ENCODE measurements at regions not wholly inside any gene's neighbourhood (a gene's known extent, or its start where the extent isn't known, plus 50 kb on each side); places are given as distances from the start of the nearest gene placed in this dataset.
"Not testable (repeated sequence)": the region's sequence is repeated elsewhere in the genome, so short reads cannot be mapped to it uniquely, and the experiment has no call there.

DNA sequence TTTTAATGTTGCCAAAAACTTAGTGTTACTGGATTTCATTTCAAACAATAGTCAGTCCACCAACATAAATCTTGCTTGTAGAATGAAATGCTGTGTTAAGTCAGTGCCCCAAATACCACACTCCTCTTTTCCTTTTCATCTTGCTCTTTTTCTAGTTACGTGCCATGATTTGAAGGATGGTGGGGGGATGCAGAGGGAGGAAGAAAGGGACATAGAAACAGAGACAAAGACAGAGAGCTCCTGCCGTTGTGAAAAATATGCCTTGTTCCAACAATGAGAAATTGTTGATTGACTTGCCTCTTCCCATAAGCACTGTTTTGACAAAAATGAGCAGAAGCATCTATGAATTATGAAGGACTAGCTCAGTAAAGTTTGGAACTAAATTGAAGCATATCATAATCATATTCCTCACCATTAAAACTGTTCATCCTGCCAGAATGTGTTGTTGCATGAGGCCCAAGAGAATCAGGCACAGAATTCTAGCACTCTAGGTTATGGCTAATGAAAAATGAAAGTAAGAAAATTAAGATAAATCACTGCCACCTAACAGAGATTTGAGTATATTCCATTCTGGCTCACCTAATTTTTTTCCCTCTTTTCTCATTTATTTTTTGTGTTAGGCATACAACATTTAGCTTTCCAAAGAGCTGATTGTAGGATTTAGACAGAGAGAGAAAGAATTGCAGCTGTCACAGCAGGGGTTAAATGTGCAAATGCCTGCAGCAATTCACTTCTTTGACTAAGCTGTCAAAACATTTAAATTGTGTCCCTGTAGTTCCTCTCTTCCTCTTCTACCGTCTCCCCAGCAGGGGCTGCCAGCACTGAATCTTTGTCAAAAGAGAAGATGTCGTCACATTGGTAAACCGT lies 111.6 kb upstream of the PTPN13 start:
- DNase-seq: no peak

DNA sequence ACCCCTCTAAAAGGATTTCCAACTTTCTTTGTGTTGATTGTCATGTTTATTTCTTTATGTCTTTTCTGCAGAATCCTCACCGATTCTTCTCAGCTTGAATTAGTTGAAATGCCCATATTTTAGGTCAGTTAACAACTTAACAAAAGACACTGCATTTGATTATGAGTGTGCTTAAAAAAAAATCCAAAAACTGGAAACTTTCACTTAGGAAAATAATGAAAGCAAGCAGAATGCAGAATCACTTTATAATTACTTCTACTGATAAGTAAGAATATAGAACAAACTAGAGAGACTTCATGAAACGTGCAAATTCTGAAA lies 111.0 kb upstream of the PTPN13 start:
- DNase-seq: no peak

DNA sequence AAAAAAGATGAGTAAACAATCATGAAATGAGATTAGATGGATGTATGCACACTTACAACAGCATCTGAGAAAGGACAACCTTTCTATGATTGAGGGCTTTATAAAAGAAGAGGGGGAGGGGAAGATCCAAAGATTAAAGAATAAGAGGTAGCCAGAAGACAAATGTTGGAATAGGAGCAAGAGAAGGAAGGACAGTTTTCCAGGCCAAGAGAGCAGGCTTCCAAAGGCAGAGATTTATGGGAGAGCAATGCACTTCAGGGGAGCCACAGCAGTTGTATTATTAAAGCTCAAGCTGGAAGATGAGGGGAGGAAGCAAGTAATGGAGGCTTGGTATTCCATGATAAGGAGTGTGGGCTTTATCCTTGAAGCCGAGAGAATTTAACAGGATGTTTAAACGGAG lies 110.3 kb upstream of the PTPN13 start:
- no peak for DNase-seq

DNA sequence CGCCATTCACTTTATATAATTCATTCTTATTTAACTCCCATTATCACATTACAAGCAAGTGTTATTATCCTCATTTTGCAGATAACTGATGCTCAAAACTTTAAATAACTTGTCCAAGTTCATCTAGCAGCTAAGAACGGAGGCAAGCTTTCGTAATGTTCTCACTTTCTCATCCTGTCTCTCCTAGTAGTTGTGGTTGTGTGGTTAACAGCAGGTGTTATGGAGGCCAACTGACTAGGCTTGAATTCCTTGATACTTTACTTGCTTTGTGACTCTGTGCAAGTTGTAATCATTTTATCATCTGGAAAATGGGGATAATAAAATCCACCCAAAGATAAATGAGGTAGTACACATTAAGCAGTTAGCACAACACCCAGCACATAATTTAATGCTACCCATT lies 109.9 kb upstream of the PTPN13 start:
- no peak for DNase-seq

DNA sequence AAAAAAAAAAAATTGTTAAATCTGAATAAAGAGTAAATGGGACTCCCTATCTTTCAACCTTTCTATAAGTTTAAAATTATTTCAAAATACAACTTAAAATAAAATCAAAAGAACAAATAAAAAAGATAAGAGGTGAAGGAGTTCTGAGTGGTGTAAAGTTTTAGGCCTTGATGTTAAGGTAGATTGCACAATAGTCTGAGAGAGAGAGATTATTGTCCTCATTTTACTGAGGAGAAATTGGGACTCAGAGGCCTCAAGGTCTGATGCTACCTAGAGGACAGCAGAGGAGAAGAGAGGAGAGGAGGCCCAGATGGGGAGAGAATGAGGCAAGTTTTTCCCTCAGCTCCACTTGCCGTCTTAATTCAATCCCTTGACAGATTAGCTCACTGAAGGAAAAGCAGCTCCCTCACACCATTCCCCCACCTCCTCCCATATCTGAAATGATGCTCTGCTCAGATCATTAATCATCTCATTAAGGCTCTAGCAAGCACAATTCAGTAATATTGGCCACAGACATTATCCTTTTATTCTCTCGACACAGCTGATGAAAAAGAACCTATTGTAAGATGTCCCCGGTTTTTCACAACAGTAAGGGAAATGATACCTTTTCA lies 106.3 kb upstream of the PTPN13 start:
- no peak for DNase-seq

DNA sequence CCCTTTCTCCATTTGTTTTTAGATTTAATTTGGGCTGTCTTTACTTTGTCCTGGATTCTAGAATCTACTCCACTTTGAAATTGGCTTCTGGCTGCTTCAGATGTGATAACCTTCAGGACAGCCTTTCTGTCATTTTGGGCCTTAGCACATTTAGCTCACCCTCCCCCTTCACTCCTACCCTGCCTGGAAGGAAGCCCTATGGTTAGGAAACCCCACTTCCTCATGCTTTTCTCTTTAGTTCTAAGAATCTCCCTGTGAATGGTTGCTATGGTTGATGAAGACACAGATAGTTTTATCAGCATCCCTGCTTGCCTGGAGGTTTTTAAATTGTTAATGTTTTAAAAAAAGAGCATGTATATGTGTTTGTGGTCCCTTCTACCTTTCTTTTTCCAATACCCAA lies 100.7 kb upstream of the PTPN13 start:
- no peak for DNase-seq

DNA sequence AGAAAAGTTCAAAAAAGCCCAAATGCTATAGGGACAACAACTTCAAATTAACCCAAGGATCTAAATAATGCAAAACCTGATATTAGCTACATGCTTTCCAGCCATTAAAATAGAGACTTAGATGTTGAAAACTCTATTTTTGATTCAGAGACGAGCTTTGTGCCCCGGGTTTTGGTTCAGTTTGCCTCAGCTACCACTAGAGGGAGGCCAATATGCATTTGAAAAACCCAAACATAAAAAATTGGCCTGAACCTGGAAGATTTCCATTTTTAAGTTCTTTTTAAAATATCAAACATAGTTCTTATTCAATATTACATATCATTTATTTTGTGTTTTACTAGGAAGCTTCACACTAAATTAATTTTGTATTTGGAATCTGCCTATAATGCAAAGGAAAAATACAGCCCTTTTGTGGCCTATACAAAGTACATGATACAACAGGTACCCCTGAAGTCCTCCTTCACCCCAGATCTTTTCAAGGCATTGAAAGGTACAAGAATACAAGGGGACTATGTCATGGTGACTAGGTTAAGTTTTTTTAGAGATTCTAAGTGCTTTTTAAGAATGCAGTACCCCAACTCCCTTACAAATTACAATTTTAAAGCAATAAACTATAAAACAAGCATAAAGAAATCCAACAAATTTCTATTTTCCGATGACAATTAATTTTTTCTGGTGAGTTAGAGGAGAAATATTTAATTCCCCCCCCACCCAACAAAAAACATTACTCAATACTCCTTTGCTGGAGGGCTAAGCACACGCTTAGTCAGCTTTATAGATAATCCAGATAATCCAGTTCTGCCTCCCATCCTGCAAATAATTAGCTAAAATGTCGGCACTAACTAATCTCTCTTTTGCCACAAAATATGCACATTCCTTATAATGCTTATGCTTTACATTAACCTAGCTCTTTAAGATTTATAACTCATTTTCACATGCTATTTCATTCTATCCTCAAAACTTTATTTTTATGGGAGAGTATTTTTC lies 97.7 kb upstream of the PTPN13 start:
- peak; percentile 20 for DNase-seq

DNA sequence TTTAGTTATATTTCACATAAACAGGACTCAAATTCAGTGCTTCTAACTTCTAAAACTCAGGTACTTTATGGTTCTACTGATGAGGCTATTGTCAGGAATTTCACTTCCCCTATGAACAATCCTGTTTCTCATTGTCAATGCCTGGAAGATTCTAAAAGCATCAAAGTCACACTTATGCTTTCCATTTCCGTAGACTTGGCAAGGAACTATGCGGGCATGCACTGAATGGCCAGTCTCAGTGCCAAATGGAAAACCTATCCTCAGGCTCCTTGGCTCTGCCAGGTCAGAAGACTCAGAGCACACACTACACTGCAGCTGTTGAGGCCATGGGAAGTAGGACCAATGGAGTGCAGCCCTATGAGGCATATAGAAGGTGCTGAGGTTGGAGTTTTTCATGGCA lies 97.0 kb upstream of the PTPN13 start:
- DNase-seq: no peak

DNA sequence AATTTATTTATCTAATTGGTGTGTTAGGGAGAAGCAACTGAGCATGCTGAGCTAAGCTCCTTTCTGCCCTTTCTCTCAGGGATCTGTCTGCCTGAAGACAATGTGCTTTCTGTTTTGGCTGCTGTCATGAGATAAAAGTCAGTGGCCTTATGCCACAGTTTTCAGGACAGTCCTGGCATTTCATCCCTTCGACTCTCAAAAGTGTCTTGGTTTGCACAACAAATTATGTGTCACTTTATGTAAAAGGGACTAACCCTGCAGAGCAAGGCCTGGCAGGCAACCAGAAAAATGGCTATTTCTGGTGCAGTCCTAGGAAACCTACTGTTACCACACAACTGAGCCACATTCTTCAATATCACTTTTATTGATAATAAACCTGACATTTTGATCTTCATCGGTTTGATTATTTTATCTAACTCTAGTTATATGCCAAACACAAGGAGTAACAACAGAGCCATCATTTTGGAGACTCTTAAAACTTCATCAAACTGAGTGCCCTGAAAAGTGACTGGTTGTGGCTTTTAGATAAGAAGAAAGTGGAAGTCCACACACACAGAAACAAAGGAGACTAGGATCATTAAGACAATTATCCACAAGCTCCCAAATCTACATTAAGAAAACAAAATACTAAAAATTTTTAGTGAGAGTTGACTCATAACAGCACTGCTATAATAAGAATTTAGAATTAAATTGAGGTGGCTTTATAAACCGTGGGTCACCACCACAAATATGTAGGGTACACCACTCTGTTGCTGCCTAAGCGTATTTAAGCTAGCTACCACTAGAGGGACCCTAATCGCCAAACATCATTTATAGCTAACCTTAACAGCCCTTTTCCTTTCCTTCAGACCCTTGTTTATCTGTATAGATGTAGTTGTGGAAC lies 95.9 kb upstream of the PTPN13 start:
- no peak for DNase-seq

DNA sequence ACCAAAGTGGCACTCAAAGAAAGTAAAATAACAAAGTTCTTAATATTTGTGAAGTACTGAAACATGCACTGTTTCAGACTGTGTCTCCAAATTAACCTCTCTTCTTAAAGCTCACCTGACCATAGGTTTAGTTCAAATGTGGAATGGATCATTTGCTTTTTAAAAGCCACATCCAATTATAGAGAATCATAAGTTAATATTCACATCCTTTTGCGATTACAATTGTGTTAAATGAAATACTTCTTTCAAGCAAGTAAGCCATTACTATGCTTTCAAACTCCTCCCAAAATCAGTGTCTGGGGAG lies 95.3 kb upstream of the PTPN13 start:
- DNase-seq: no peak

DNA sequence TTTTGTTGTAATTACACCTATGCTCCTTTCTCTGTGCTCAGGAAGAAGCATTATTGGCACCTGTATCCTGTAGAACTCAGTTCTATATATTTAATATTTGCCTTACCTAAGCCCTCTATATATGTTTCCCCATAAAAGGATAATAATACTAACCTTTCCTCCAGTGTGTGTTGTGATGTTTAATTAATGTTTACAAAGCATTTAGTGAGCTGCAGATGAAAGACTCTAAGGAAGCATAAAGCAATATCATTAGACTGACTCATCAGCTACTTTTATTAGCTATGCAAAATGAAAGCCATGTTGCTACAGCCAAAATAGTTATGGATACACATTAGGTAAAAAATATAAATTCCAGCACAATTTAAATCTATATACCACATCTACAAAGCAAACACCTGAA lies 93.6 kb upstream of the PTPN13 start:
- DNase-seq: no peak

DNA sequence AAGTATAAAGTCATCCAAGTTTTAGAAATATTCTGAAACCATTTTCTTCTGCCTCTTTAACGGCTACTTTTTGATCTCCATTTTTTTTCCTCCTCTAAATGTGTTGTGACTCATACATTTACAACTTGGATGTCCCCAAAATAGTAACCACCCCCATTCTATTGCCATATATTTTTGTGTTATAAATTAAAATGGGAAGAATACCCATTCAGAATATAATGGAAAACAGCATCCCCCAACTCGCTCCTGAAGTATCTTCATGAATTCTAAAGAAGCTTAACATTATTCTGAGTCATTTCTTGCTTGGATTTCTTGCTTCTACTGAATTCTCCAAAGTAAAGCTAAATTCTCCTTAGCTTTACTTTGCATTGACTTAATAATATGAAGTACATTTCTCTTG lies 92.0 kb upstream of the PTPN13 start:
- DNase-seq: no peak

DNA sequence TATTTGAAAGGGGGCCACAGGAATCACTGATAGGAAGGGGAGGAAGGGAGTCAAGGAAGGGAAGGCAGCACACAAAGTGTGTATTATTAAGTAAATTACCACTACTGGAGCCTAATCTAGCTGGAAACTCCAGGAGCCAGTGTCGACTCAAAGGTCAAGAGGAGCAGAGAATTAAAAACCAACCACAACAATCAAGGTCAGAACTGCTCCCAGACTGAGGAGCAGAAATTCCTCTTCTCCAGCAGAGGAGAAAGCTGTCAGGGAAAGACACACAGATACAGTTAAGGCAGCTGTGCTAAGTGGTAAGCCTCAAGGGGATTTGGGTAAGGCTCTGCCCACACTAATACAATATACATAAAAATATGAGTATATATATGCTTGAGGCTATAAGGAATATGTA lies 87.5 kb upstream of the PTPN13 start:
- DNase-seq: no peak

DNA sequence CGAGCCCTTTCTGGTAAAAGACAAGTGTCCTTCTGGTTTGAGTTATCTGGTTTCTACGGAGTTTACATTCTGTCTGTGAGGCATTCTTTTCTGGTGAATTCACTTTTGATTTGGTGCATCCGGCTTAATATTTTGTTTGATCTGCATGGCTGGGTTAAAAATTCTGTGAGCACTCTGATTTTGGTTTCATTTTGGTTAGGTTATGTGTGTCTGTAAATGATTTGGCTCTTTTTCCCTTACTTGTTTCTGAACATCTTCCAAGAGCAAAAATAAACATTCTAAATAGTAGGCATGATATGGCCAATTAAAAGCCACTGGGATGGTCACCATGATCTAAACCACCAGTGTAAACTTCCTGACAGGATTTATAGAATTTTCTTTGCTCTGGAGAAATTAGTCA lies 85.7 kb upstream of the PTPN13 start:
- no peak for DNase-seq

DNA sequence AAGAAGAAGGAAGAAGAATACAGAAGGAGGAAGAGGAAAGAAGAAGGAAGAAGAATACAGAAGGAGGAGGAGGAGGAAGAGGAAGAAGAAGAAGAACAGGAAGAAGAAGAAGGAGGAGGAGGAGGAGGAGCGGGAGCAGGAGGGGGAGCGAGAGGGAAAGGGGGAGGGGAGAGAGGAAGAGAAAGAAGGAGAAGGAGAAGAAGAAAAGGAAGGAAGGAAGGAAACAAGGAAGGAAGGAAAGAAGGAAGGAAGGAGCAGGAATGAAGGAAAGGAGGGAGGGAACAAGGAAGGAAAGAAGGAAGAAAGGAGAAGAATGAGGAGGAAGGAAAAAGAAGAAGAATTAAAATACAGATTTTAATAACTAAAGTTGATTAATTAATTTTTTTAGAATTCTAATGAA lies 82.5 kb upstream of the PTPN13 start:
- no peak for DNase-seq

DNA sequence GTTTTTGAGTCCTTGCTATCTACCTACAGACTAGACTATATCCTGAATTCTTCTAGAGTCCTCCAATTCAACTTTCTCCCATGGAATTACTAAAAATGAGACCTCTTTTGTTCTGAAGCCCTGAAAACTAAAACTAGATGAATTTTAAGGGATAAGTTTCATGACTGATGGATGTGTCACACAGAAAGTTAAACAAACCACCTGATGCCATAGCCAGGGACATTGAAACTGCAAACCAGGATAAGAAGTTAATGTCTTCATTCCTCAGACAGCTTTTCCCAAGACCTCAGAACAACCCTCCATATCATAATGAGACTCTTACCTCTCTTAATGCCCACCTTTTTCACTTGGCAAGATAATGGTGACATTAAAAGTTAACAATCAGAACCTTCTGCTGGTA lies 81.5 kb upstream of the PTPN13 start:
- DNase-seq: no peak

DNA sequence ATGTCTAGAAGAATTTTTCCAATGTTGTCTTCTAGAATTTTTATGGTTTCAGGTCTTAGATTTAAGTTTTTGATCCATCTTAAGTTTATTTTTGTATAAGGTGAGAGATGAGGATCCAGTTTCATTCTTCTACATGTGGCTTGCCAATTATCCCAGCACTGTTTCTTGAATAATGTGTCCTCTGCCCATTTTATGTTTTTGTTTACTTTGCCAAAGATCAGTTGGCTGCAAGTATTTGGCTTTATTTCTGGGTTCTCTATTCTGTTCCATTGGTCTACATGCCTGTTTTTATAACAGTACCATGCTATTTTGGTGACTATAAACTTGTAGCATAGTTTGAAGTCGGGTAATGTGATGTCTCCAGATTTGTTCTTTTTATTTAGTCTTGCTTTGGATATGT lies 78.2 kb upstream of the PTPN13 start:
- DNase-seq: not testable (repeated sequence)

DNA sequence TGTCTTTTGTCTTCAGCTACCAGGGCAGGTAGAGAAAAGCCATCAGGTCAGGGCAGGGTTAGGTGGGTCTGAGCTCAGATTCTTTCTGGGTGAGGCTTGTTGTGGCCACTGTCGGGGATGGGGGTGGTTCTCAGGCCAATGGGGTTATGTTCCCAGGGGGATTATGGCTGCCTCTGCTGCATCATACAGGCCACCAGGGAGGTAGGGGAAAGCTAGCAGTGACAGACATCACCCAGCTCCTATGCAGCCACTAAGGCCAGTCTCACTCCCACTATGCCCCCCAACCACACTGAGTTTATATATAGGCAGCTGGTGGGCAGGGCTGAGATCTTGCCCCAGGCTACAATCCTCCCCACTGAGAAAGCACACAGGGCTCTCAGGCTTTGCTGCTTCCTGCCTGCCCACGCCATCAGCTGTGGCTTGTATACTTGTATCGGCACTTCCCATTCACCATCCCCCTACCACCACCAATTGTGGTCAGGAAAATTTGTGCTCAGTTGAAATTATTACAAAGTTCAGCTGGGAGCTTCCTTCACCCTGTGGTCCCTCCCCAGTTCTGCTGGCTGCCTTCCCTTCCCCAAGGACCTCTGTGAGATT lies 72.6 kb upstream of the PTPN13 start:
- DNase-seq: no peak

DNA sequence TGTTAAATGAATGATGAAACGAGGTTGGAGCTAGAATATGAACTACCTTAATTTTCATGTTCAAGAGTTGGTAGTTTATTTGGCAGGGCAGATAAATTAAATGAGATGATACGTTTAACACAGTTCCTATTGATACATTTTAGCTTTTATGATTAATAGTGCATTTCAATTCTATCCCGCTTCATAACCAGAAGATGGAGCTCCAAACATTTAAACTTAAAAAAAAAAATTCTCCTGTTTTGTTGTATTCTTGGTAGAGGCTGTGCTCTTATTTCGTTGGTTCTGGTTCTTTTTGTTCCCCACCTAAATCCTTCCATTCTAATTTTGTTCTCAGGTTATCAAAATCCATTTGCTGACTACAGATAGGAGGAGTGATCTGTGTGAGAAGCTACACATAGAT lies 71.8 kb upstream of the PTPN13 start:
- DNase-seq: no peak

DNA sequence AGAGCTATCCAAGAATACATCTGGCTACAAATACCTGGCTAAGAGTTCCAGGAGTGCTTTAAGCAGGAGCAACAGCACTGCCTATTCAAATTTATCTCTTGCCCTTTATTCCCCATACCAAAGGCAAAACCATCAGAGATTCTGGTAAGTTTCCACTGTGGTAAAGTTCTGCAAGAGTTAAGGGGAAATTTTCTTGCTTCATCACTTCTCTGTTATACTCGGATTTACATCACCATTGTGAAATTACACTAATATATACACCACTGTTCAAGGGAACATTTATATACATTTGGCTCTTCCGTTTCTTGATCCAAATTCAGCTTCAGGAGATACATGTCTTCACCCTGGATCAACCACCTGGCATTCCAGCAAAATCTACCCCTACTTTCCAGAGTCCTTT lies 70.8 kb upstream of the PTPN13 start:
- no peak for DNase-seq

DNA sequence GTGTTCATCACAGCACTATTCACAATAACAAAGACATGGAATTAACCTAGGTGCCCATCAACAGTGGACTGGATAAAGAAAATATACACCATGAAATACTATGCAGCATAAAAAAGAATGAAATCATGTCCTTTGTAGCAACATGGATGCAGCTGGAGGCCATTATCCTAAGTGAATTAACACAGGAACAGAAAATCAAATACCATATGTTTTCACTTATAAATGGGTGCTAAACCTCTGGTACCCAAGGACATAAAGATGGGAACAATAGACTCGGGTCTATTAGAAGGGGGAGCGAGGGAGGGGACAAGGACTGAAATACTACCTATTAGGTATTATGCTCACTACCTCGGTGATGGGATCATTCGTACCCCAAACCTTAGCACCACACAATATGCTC lies 66.4 kb upstream of the PTPN13 start:
- not testable (repeated sequence) for DNase-seq

DNA sequence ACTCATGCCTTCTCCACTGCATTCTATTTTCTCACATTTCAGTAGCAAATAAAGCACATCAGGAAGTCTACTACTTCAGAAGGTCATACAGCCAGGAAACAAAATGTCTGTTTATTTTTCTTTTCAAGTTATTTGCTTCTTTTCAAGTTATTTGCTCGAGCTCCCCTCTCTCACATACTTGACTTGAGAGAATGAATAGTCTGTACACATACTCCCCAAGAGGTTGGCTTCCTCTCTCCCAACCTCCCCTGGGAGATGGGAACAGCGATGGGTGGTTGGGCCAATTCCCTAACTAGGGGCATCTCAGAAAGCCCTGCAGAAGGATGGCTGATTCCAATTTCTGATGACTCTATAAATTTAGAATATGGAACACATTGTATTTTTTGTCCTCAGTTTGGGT lies 64.7 kb upstream of the PTPN13 start:
- no peak for DNase-seq

DNA sequence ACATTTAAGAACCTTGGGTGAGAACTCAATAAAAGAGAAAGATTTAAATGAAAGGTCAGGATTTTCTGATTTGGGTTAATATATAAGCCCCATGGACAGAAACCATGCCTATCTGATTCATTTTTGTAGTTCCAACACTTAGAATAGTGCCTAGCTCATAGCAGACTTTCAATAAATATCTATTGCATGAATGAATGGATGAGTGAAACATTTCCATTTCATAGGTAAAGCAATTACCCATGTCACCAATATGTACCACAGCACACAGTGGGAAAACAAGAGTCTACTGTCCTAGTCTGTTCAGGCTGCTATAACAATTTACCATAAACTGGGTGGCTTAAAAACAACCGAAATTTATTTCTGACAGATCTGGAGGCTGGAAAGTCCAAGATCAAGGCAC lies 63.9 kb upstream of the PTPN13 start:
- DNase-seq: no peak
